Gastrocnemius medialis (tissue), 4 donors: ENCODE measurements at regions not wholly inside any gene's neighbourhood (a gene's known extent, or its start where the extent isn't known, plus 50 kb on each side); places are given as distances from the start of the nearest gene placed in this dataset.

Source experiments
- POLR2A ChIP-seq, 2 donors: fragments of 450-650 bp; IDR thresholded peaks; one replicate each; pipeline ENCODE4 v1.6.1; 2017; ENCODE audit warnings: antibody characterized with exemption in 2 of 2, mild to moderate bottlenecking in 2 of 2, moderate library complexity in 2 of 2
- TF ChIP-seq, protein P1 (sequence below), 5 experiments: fragments of 450-650 bp in 3 of 5; fragments of 200-600 bp in 2 of 5; sonication (generic) in 2 of 5; IDR thresholded peaks in 4 of 5; conservative IDR thresholded peaks in 1 of 5; 1 replicate in 4 of 5; 2 replicates in 1 of 5; pipeline ENCODE4 v1.5.1; 2016 to 2019; ENCODE audit warnings: antibody characterized with exemption in 5 of 5, mild to moderate bottlenecking in 3 of 5, moderate library complexity in 3 of 5

GRCh38 chr14:98976271-98976670 is 295.7 kb downstream of the BCL11B start:
- no peak for TF ChIP-seq POLR2A (IDR thresholded peaks at IDR 0.05)
- TF ChIP-seq, protein P1, sequence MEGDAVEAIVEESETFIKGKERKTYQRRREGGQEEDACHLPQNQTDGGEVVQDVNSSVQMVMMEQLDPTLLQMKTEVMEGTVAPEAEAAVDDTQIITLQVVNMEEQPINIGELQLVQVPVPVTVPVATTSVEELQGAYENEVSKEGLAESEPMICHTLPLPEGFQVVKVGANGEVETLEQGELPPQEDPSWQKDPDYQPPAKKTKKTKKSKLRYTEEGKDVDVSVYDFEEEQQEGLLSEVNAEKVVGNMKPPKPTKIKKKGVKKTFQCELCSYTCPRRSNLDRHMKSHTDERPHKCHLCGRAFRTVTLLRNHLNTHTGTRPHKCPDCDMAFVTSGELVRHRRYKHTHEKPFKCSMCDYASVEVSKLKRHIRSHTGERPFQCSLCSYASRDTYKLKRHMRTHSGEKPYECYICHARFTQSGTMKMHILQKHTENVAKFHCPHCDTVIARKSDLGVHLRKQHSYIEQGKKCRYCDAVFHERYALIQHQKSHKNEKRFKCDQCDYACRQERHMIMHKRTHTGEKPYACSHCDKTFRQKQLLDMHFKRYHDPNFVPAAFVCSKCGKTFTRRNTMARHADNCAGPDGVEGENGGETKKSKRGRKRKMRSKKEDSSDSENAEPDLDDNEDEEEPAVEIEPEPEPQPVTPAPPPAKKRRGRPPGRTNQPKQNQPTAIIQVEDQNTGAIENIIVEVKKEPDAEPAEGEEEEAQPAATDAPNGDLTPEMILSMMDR (IDR thresholded peaks at IDR 0.05 in 4 of 5, conservative IDR thresholded peaks at IDR 0.05 in 1 of 5) = no peak
